ENCODE measurements at regions not wholly inside any gene's neighbourhood (a gene's known extent, or its start where the extent isn't known, plus 50 kb on each side); places are given as distances from the start of the nearest gene placed in this dataset.
"Not testable (repeated sequence)": the region's sequence is repeated elsewhere in the genome, so short reads cannot be mapped to it uniquely, and the experiment has no call there.

DNA sequence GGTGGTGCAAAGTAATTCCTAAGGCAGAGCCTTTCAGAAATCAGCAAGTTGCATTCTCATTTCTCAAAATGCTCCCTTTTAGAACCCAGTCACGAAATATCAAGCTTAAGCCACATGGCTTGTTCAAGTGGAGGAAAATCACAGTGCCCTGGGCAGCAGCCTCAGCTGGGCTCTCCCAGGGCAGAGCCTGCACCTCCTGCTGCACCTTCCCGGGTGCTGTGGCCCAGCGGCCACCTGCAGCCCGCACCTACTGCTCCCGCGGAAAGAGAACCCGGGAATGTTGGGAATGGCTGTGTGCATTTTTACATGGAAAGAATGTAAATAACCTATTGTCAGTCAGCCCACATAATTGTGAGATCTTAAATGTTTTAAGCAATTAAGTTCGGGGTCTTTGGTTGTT, 396.5 kb upstream of the VSTM2A start:
- DNase-seq = no peak

DNA sequence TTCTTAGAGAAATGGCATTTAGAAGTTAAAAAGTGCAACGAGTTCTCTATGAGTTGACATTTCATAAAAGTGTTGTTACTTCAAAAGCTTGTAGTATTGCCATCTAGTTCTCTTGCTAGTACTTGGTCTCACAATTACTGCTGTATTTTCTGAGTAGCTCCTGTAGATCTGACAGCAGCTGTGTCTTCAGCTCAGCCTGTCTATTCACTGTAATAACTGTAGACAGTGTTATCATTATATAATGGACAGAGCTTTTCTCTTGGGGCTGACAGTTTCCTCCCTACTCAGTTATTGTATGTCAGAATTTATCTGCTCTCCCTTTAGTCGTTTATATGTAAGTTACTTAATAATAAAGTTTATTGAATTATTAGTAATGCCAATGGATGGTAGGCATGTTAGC, 388.7 kb upstream of the VSTM2A start:
- DNase-seq = no peak

- DNase-seq = no peak
Observed at GRCh38 chr7:54159088-54159487, 383.1 kb upstream of the VSTM2A start.

DNA sequence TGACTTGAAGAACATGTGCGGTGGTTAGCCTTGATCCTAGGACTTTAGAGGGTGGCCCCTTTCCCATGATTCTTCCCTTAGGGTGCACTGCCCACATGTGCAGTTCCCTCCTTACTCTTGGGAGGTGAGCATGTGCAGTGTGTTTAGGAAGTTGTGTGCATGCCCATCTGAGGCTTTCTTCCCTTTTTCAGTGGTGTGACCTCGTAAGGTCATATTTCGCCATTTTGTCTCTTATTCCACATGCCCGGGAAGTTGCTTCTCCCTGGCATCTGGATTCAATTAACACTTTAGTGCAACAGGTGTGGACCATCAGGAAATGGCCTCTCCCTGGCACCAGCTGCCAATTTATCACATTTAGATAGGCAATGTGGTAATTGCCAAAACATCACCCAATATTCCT, 380.6 kb upstream of the VSTM2A start:
- DNase-seq = no peak

GRCh38 chr7:54166419-54166818, 375.8 kb upstream of the VSTM2A start:
- DNase-seq = no peak

DNA sequence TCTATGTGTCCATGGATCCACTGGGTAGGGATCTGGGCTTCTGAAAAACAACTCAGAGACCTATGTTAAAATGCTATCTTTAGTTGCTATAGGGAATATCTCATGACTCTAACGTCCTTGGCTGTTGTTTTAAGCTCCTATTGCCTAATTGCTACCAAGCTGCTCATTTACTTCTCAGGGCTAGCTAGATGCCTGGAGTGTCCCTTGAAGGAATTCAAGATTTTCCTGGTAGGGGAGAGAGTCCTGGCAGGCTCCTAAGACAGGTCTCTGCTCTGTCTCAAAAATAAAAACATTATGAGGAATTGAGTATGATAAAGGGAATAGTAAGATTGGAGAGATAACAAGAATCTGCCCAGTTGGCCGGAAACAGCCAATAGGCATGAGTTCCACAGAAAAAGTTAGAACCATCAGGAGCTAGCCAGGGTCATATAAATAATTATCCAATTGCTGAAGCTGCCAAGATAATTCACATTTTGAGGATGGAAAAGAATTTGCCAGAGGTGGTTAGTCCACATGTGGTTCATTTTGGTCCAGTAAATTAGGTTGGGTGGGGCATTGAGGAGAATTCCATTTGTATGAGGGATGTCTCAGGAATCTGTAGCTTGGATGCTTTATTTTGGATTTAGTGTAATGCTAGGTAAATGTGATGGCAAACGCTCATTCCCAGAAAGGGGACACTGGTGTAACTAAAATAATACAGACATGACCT, 362.7 kb upstream of the VSTM2A start:
- no peak for DNase-seq

- DNase-seq = no peak
Observed at GRCh38 chr7:54180796-54181195, 361.4 kb upstream of the VSTM2A start.

DNA sequence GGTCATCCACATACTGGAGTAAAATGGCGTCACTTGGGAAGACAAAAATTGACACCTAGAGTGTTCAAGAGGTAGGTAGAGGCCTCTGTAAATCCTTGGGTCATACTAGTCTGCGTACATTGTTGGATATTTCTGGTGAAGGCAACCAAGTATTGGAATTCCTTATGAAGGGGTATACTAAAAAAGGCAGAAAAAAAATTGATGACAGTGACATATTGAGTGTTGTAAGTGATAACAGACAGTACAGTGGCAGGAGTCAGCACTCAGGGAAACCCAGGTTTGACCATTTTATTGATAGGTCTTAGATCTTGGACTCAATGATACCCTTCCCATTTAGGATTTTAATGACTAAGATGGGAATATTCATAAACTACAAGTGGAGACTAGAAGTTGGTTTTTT, 359.1 kb upstream of the VSTM2A start:
- no peak for DNase-seq

DNA sequence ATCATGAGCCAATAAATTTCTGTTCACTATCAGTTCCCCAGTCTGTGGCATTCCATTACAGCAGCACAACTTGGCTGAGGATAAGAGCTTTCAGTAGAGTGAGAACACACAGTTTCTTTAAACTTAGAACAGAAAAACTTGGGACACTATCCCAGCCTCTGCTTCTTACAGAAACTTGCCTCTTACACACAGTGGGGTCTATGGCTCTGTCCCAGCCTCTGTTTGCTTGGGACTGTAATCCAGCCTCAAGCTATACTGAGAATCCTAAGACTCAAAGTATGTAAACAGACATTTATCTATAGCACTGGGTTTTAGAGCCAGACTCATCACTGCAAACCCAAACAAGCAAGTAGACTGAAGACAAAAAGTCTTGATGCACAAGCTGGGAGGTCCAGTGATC, 355.8 kb upstream of the VSTM2A start:
- no peak for DNase-seq

- no peak for DNase-seq
Observed at GRCh38 chr7:54187886-54188685, 354.1 kb upstream of the VSTM2A start.

- no peak for DNase-seq
Observed at GRCh38 chr7:54188843-54189242, 353.3 kb upstream of the VSTM2A start.

- DNase-seq = no peak
Observed at GRCh38 chr7:54189330-54189729, 352.8 kb upstream of the VSTM2A start.

DNA sequence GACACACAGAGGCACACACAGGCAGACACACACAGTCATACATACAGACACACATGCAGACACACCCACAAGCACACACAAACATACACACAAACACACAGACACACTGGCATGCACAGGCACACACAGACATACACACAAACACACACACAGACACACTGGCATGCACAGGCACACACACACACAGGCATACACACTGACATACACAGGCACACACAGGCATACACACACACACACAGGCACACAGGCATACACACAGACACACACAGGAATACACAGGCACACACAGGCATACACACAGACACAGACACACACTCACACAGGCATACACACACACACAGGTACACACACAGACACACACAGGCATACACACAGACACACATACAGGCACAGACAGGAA, 340.7 kb upstream of the VSTM2A start:
- DNase-seq = no peak

DNA sequence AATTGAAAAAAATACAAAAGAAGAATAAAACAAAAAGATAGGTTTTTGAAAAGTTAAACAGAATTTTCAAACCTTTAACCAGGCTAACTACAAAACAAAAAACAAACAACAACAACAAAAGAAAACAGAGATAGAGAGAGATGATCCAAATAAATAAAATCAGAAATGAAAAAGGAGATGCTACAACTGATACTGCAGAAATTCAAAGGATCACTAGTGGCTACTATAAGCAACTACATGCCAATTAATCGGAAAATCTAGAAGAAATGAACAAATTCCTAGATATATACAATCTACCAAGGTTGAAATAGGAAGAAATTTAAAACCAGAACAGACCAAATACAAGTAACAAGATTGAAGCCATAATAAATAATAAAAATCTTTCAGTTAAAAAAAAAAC, 326.8 kb upstream of the VSTM2A start:
- DNase-seq = no peak

DNA sequence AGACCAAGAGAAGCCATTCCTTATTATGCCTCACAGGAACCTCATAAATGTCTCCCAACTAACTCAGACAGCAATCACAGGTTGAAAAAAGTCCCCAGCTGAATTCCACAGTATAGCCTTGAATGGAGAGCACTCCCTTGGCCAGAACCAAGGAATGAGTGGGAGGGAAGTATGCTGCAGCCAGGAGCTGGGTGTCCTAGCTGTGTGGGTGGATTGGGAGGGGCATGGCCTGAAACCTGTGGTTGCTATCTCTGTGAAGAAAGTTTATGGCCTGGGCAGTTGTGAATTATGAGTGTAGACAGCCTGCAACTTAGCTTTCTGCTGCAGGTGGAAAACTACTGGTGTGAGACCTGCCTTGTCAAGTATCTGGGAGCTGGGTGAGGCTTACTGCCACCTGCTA, 316.1 kb upstream of the VSTM2A start:
- DNase-seq = not testable (repeated sequence)

DNA sequence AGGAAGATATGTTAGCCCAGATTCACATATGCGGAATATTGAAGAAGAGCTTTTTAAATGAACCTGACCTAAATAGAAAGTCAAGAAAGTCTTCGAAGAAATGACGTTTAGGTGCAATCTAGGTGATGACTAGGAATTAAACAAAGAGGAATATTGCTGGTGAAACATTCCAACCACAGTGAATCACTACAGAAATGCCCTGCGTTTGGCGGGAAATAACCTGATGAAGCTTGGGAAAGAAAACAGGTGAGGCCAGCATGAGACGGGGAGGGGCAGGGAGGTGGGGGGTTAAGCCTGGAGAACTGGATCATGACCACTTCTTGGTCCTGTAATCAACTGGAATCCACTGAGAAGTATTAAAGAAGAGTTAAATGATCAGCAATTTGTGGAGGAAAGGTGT, 299.4 kb upstream of the VSTM2A start:
- DNase-seq = no peak

GRCh38 chr7:54245020-54245419, 297.2 kb upstream of the VSTM2A start:
- DNase-seq = no peak

DNA sequence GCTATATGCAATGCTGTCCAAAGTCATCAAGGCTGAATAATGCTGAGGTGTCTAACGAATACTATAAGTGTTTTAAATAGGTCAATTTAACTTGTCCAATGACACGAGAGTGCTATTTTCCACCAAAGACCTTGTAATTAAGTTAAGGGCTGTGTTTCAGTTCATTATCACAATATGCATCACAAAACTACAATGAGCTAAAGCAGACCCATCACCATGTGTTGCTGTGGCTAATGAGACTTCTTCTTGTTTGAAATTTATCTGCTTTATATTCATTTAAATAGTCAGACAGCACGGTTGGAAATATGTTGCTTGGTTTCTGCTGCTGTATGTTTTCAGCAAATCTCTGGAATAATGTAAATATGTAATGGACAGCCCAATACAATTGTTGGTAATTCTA, 292.5 kb upstream of the VSTM2A start:
- no peak for DNase-seq

DNA sequence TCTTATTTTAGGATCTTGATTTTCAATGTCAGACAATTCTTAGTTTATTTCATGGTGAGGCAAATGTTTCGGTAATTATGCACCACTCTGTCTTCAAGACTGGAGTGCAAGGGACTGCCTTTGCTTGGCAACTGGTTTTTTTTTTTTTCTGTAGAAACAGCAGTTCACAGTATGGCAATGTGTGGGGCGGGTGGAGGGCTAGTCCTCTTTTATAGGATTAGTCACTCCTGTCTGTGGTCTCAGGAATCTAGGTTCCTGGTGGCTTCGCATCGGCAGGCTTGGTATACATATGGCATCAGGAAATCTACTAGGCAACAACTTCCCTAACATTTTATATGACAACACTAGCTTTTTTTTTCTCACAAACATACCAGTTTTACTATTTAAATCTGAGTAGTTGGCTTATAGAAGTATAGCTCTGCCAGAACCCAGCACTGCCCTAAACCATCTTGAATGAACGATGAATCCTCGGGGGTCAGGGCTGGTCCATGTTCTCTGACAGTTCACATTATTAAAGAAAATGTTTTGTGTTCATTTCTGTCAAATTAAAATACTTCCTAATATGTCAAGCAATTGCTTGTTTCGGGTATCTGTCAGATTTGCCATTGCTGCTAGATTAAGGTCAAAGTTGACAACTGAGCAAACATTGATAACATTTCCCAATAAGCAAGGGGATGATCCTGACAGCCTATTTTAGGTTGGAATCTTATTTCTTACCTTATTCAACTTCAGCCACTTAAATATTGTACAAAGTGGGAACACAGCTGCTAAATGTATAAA, 289.7 kb upstream of the VSTM2A start:
- DNase-seq = no peak

DNA sequence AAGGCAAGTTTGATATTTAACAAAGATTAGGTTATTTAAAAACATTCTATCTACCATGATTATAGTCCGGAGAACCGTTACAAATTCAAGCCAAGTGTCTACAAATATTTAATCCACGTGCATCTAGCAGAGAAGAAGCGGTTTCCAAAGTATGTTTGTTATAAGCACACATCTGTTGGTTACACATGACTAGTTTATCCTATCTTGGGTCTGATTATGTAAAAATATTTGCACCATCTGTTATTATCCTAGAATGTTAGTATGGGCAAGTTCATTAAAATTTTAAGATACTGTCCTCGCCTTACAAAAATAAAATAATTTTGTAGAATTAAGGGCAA, 289.2 kb upstream of the VSTM2A start:
- DNase-seq = no peak

DNA sequence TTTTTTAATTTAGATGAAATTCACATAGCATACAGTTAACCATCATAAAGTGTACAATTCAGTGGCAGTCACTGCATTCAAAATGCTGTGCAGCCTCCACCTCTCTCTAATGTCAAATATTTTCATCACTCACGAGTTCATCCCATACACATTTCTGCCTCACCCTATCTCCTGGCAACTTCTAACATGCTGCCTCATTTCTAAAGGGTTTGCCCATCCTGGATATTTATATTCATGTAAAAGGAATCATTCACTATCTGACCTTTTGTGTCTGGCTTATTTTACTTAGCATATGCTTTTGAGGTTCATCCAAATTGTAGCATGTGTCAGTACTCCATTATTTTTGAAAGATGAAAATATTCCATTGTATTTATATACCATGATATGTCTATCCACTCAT, 286.9 kb upstream of the VSTM2A start:
- DNase-seq = no peak

GRCh38 chr7:54259185-54259584, 283.0 kb upstream of the VSTM2A start:
- DNase-seq = no peak

DNA sequence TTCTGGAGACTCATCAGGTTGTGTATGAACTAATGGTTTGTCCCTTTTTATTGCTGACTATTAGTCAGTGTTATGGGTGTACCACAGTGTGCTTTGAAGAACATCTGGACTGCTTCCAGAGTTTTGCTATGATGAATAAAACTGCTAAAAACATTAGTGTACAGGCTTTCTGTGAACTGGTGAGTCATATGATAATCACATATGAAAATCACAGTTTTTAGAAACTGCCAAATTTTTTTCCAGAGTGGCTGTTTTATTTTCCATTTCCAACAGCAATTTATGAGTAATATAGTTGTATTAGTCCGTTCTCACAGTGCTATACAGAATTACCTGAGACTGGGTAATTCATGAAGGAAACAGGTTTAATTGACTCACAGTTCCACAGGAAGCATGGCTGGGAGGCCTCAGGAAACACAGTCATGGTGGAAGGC, 281.2 kb upstream of the VSTM2A start:
- DNase-seq = peak; percentile 29

GRCh38 chr7:54278847-54279246, 263.3 kb upstream of the VSTM2A start:
- no peak for DNase-seq
